ENCODE measurements at regions not wholly inside any gene's neighbourhood (a gene's known extent, or its start where the extent isn't known, plus 50 kb on each side); places are given as distances from the start of the nearest gene placed in this dataset.

DNA sequence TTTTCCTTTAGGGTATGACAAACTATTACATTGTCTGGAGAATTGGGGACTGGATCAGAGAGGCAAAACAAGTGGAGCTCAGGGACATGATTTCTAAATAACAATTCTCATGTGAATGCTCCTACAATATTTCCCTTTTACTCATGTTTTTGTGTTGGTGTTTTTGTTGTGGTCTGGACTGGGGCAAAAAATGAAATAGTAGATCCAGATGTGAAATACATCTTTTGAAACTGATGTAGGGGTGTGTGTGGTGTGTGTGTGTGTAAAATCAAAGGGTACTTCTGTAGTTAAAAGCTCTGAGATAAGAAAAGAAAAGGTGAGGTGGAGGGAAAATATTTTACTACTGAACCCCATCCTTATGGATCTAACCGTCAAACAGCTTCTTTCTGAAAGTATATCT lies 188.4 kb upstream of the RPL34 start:
- TF ChIP-seq, protein P1, sequence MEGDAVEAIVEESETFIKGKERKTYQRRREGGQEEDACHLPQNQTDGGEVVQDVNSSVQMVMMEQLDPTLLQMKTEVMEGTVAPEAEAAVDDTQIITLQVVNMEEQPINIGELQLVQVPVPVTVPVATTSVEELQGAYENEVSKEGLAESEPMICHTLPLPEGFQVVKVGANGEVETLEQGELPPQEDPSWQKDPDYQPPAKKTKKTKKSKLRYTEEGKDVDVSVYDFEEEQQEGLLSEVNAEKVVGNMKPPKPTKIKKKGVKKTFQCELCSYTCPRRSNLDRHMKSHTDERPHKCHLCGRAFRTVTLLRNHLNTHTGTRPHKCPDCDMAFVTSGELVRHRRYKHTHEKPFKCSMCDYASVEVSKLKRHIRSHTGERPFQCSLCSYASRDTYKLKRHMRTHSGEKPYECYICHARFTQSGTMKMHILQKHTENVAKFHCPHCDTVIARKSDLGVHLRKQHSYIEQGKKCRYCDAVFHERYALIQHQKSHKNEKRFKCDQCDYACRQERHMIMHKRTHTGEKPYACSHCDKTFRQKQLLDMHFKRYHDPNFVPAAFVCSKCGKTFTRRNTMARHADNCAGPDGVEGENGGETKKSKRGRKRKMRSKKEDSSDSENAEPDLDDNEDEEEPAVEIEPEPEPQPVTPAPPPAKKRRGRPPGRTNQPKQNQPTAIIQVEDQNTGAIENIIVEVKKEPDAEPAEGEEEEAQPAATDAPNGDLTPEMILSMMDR (IDR thresholded peaks at IDR 0.05), result no peak
- TF ChIP-seq POLR2AphosphoS5 (IDR thresholded peaks at IDR 0.05) (no peak), POLR2A (IDR thresholded peaks at IDR 0.05) (no peak)

Data from prostate gland (tissue), 2 donors.